ENCODE measurements at regions not wholly inside any gene's neighbourhood (a gene's known extent, or its start where the extent isn't known, plus 50 kb on each side); places are given as distances from the start of the nearest gene placed in this dataset.

GRCh38 chr13:79988573-79988972 lies 352.4 kb downstream of the SPRY2 start:
- TF ChIP-seq ZNF274 (IDR thresholded peaks at IDR 0.05; ENCODE audit: low read depth, low read length) (no peak), SUZ12 (IDR thresholded peaks at IDR 0.05; ENCODE audit: extremely low read depth, insufficient read depth, insufficient read length) (no peak), YY1 (IDR thresholded peaks at IDR 0.05; ENCODE audit: insufficient read depth, insufficient read length) (no peak)
